G401.6 (cell line): ENCODE measurements at regions not wholly inside any gene's neighbourhood (a gene's known extent, or its start where the extent isn't known, plus 50 kb on each side); places are given as distances from the start of the nearest gene placed in this dataset.
"Not testable (repeated sequence)": the region's sequence is repeated elsewhere in the genome, so short reads cannot be mapped to it uniquely, and the experiment has no call there.

Experiments used
- FAIRE-seq: peaks from 2 replicates; lab custom pipeline; 2012; peaks lifted over from hg19 to GRCh38; lab: Jason Lieb, UNC

DNA sequence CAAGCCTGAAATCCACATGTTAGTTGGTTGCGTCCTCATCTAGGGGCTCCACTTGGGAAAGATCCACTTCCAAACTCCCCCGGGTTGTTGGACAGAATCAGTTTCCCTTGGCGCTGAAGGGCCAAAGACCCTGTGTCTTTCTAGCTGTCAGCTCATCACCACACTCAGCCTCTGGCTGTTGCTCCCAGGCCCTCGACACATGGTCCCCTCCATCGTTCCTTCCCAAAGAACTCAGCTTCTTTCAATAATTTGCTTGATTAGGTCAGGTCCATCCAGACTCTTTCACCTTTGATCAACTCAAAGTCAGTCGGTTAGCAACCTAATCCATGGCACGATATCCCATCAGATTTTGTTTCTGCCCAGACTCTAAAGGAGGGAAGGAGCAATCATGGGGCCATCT, 254.8 kb upstream of the SULF2 start:
- FAIRE-seq: no peak

DNA sequence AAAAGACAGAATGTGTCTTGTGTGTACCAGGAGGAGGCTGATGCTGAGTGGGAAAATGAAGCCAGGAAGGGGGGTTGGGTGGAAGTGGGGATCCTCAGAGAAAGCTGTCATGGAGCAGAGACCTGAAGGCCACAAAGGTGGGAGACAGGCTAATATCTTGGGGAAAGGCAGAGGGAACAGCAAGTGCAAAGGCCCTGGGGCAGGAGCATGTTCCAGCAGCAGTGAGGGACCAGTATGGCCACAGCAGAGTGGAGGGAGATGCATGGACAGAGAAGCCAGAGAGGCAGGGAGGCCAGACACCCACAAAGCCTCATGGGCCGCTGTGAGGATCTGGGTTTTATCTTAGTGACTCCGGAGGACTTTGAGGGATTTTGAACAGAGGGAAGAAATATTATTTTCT, 254.2 kb upstream of the SULF2 start:
- no peak for FAIRE-seq

DNA sequence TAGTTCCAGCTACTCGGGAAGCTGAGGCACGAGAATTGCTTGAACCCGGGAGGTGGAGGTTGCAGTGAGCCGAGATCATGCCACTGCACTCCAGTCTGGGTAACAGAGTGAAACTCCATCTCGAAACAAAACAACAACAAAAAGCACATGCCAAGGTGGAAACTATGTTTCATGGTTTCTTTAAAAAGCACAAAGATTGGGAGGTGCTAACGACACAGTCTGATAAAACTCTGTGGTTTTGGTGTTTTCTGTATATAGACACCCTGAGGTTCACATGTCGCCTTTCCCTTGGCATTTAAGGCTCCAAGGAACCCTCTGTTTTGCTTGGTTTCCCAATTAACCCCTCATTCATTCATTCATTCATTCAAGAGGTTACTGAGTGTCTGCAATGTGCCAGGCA, 253.4 kb upstream of the SULF2 start:
- FAIRE-seq: no peak

DNA sequence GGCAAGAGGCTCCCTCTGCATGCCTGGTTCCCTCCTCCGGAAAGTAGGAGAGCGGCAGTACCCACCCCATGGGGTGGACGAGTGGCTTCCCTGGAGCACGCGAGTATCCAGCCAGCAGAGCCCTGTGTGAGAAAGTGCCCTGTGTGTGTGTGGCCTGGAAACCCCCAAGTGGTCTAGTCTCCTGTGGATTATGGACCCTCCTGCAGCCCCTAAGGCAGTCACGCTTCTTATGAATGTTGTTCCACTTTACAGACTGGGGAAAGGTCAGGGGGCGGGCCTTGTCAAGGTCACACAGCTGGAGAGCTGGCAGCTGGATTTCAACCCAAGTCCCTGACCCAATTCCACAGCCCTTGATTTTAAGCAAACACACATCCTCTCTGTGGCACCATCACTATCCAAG, 252.5 kb upstream of the SULF2 start:
- FAIRE-seq: not testable (repeated sequence)

DNA sequence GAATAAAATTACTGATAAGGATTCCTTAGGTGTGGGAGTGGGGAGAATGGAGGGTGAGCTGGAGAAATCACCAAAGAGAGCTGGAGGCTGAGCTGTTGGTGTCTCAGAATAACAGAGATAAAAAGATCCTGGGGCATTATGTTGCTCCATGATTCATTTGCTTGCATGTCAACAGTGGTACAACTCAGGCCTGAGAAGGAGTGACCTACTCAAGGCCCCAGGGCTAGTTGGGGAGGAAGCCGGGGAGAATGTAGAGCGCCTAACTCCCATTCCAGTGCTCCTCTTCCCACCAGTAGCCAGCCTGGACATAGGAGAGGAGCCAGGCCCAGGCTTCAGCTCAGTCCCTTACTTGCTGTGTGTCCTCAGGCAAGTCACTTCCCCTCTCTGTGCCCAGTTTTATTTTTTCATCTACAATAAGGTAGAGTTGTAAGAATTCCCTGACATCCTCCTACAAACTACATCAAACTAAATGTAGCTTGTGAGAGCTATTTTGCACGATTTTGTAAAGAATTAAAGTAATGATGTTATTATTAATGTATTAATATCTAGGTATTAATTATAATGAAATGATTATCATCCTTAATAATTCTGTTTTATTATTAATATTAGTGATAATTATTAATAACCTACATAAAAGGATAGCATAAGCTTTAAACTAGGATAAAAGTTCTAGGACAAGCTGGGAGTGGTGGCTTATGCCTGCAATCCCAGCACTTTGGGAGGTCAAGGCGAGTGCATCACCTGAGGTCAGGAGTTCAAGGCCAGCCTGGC, 250.9 kb upstream of the SULF2 start:
- no peak for FAIRE-seq

DNA sequence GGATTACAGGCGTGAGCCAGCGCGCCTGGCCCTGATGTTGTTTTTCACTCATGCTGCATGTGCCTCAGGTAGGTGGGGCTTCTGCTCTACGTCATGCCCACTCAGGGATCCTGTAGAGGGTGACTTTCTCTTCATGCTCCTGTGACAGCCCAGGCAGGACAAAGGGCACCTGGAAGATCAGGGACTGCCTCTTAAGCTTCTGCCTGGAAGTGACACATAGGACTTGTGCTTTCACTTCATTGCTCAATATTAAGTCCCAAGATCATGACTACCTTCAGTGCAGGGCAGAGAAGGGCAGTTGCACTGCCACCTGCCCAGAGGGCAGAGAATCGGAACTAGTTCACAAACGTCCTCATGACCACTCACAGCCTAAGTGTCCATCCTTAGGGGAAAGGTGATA, 249.5 kb upstream of the SULF2 start:
- no peak for FAIRE-seq

DNA sequence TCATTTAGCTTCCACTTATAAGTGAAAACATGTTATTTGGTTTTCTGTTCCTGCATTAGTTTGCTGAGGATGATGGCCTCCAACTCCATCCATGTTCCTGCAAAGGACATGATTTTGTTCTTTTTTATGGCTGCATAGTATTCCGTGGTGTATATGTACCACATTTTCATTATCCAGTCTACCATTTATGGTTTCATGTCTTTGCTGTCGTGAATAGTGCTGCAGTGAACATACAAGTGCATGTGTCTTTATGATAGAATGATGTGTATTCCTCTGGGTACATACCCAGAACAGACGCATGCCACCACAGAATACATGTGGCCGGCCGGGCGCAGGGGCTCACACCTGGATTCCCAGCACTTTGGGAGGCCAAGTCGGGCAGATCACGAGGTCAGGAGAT, 247.7 kb upstream of the SULF2 start:
- not testable (repeated sequence) for FAIRE-seq

DNA sequence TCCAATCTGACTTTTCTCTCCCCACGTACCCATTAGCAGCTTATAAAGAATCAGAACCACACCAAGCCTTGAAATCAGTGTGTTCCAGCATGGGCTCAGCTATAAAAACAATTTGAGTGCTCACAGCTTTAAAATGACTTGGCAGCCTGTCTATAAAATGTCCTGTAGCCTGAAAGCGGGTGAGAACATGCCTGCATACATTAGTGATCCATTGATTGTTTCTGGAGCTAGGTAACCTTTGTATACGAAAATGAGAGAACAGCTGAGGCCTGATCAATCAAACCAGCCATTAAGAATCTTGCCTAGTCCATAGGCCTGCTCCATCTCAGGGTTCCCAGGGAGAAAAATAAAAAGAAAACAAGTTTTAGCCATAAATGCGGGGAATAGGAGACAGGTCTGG, 245.8 kb upstream of the SULF2 start:
- no peak for FAIRE-seq

DNA sequence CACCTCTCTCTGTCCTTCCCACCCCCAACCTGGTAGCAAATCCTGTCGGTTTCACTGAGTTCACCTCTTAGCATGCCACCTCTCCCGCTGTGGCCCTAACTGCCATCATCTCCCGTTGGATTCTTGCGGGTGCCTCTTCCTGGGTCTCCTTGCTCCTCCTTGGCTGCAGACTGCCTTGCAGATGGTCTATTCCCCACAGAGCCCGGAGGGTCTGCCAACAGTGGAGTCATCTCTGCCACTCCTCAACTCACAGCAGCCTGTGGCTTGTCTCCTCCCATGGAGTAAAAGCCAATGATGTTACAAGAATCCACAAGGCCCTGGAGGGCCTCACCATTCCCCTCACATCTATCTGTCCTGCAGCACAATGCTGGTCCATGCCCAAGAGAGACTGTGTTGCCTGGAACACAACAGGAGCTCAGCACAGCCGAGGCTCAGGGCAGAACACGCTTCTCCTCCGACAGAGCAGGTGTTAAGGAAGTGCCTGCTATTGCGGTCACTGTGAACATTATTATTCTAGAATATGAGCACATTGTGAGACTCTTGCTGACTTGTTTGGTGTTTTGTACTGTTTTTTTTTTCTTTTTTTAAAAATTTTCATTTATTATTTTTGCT, 241.8 kb upstream of the SULF2 start:
- FAIRE-seq: no peak

DNA sequence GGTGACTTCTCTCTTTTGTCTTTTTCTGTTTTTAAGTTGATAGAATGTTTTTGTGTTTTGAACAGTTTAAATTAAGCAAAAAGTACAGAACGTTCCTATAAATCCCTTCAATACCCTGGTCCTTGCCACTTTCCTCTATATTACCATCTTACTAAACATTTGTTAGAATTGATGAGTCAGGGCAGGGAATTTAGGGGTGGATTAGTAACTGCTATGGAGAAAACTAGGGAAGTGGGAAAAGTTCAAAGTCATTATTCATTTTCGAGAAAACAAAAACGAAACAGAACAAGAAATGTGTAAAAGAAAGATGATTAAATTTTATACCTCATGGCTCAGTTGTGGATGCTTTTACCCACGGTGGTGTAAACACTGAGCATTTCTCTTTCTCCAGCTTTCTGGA, 240.4 kb upstream of the SULF2 start:
- no peak for FAIRE-seq

DNA sequence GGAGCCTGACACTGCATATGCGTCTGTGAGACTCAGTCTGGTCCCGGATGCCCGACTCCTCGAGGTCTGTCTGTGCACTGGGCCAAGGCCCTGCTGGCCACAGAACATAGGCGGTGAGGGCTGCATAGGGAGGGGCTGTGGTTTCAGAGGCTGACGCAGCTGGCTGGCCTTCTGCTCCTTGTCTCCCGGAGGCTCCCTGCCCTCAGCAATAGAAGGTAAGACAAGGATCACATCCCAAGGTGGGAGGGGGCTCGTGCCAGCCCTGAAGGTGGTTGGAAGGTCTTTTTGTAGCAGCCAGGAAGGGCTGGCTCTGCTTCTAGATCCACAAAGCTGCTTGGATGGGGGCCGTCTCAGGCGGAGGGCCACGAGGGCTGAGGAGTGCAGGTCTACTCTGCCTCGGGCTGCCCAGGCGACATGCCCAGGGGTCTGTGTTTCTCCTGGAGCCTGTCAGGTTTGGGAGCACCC, 239.8 kb upstream of the SULF2 start:
- no peak for FAIRE-seq

DNA sequence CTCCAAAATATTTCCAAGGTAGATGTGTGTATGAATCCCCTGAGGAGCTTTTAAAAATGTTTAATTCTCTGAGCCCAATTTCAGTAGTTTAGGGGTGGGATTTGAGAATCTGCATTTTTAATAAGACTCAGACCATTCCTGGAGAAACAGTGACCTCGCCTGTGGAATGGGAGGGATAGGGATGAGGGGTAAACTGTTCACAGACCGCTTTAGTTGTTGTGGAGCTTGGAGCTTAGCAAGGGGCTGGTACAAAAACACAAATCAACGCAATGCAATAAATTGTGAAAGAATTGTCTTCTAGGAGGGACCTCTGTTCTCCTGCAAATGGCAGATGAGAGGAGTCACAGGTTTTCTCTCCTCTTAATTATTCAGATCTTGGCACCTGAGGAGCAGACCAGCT, 239.3 kb upstream of the SULF2 start:
- no peak for FAIRE-seq

DNA sequence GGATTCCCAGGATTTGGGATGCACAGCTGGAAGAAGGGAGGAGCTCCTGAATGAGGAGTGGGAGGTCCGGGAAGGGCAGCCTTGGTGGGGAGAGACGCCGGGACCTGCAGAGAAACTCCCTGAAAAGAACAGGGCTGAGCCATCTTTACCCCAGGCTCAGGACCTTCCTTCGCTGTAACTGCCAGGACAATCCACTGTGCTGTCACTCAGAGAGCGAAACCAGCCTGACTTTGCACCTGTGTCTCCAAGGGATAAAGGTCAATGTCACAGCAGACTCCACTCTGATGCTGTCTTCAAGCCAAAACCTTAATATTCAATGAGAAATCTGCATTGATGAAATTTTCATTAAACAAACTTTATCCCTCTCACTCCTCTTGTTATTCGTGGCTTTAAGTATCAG, 235.4 kb upstream of the SULF2 start:
- FAIRE-seq: not testable (repeated sequence)

DNA sequence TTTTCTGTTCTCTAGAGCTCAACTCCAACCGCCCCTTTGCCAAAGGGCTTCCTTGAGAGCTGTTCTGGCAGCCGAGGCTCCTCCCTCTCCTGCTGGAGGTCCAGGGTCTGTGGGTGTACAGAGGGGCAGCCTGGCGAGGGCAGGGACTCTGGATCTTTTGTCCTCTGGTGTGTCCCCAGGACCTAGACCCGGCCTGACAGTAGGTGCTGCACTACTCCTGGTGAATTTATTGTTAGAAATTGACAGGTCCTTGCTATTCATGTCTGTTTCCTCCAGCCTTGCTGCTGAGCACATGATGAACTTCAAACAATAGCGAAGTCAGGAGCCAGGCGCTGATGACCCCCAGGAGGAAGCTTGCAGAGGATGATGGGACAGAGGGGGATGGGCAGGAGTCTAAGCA, 234.7 kb upstream of the SULF2 start:
- FAIRE-seq: no peak

DNA sequence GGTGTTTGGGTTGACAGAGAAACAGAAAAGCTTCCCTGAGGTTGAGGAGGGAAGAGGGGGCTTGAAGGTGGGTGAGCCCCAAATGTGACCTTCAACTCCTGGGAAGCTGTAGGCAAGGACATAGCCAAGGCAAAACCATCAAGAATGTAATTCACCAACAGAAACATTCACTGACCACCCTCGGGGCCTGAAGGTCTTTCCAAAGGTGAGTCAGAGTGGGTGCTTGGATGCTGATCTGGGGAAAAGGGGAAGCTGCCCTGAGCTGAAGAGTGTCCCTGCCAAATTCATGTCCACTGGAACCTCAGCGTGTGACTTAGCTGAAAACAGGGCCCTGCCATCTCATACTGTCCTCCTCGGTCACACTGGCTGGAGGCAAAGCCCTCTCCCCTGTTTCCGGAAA, 234.2 kb upstream of the SULF2 start:
- no peak for FAIRE-seq

DNA sequence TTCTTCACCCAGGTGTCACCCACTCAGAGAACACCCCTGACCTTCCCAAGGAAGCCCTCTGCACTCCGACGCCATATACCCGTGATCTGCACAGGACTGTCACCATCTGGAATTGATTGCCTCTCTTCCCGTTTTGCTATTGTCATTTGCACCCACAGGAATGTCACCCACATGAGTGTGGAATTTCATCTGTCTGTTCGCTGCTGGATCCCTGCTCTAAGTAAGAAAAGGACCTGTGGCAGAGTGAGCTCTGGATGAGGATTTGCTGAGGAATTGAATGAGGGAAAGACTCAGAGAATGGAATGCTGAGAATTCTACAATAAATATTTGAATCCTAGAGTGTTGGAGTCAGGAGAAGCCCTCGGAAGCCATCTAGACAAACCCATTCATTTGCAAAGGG, 233.6 kb upstream of the SULF2 start:
- not testable (repeated sequence) for FAIRE-seq

DNA sequence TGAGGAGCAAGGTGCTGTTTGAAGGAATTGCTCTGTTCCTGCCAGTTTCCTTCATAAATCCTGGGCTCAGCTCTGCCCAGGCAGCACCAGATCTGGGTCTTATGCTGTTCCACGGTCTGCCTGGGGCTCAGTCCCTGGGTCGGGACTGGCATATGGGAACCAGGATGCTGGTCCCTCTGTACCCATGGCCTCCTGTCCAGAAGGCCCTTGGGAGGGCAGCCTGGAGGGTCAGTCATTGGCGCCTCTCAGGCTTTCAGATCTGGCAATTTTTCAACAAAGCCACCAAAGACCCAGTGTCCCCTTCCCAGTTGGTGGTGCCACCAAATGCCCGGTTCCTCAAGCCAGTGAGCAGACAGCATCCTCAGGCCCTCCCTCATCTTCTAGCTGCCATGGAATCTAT, 232.7 kb upstream of the SULF2 start:
- FAIRE-seq: no peak

DNA sequence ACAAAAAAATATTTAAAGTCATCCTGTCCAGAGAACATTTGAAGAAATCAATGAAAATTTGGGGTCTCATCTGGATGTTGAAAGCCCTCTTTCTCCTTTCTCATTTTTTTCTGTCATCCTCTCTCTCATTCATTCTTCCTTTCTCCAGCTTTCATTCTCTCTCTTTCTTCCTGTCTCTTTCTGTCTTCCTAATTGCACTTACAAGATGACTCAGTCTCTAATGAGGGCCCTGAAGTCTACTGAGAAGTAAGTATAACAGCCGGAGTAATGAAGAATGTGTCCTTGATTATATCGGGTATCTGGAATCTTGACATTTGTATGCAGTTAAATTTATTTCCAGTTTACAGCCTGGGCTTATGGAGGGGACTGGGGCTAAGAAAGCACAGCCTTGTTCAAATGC, 232.2 kb upstream of the SULF2 start:
- no peak for FAIRE-seq

DNA sequence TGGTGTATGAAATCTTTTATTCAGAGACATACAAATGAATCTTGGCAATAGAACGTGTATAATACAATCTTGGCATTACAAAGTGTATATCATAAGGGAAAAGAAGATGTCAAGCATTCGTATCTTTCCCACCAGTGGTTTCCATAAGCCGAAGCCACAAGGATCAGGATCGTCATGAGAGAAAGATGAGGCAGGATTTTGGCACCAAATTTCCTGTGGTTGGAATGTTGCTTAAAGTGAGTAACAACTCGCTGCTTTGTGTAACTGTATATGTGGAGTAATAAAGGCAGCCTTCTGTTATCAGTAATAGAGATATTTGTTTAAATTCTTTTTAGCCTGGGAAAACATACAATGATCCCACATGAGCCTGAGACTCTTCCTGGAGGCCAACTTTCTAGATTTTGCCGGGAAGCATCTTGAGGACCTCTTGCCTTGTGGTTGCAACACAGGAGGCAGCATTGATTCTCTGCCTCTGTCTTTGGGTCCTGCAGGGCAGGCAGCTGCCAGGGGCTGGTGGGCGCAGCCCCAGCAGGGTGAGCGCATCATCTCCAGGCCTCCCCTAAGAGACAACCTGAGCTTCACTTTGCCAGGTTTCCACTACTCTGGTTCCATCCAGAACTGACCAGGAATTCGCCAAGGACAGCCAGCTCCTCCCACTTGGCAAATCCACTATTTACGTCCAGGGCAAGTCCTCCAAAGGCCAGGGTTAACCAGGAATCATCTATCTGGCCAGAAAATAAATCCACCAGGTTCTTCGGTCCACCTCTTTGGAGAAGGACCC, 230.9 kb upstream of the SULF2 start:
- no peak for FAIRE-seq

DNA sequence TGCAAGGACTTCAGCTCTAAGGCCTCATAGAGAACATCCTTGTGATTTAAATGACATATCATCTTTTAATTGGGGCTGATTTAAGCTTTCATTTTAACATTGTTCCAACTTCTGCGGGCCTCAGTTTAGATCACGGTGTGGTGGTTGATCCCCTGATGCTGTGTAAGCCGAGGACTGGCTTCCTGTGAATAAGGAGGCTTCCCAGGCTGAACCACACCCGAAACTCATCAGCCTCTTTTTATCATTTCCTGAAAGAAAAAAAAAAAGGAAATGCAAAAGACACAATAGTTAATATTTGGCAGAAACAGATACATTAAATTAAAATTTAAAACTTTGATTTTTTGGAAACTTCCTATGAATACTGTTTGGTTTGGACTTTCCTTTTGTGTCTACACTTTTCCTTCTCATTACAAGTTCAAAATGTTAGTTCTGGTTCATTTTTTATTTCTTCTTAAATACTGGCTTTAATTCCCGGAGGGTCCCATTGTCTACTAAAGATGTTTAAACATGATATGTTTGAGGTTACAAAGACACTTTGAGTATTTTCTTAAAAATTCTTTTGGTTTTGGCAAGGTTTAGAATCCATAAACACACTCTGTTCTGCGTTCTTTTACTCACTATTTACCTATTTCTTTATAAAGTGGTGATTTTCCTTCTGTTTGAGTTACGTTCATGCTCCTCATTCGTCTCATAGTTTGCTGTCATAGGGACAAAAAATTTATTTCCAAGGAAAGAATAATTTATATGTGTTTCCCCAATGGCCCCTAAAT, 230.0 kb upstream of the SULF2 start:
- FAIRE-seq: no peak

DNA sequence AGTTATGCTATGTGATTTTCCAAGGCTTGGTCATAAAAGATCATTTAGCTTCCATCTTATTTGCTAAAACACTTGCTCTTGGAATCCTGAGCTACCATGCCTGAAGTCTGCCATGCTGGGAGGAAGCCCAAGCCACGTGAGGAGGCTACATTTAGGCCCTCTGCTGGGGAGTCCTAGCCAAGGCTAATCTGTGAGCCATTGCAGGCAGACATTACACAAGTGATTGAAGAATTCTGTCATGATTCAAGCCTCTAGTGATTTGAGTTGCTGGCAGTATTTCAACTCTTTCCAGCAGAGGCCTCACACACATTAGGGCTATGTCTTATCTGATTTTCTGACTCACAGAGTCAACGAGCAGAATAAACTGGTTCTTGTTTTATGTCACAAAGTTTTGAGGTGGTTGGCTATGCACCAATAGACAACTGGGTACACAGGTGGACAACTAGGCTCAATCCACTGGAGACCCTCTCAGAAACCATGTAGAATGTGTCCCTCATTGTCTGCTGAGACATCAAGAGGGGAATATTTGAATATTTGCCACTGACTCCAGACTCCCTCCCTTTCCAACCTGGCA, 227.2 kb upstream of the SULF2 start:
- no peak for FAIRE-seq

DNA sequence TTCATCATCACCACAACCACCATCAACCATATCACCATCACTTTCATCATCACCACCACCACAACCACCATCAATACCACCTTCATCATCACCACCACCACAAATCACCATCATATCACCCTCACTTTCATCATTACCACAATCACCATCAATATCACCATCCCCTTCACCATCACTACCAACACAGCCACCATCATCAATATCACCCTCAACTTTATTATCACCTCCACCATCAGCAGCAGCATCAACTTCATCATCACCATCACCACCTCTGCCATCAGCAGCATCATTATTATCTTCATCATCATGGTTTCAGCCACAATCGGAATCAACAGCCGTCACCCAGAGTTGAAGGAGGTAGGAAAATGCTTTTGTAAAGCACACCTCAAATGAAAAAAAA, 225.7 kb upstream of the SULF2 start:
- no peak for FAIRE-seq
